WTC11 (cell line): ENCODE measurements at regions not wholly inside any gene's neighbourhood (a gene's known extent, or its start where the extent isn't known, plus 50 kb on each side); places are given as distances from the start of the nearest gene placed in this dataset.

Experiments used
- ATAC-seq: fragments of 200-7000 bp; cut with Tn5 transposase; 2 replicates; pipeline ENCODE4 v1.10.0; 2021; ENCODE audit warnings: mild to moderate bottlenecking, moderate library complexity
- CTCF ChIA-PET: fragments of 300-600 bp; sonication (Branson Sonifier 250); formaldehyde crosslinking; loops from one replicate; lab custom pipeline; 2021; ENCODE audit warnings: antibody characterized with exemption; lab: Charles Lee
- POLR2A ChIA-PET: fragments of 350-600 bp; sonication (Branson Sonifier 250); formaldehyde crosslinking; loops from one replicate; lab custom pipeline; 2021; ENCODE audit warnings: antibody characterized with exemption; lab: Charles Lee
- DNase-seq: peaks from one replicate; pipeline ENCODE4 v3.0.0; 2021; ENCODE audit warnings: low spot score
- H3K27ac Mint-ChIP-seq: 2 replicates; pipeline ENCODE4 v1.8.0; 2021; ENCODE audit warnings: mixed read lengths
- H3K27me3 Mint-ChIP-seq: 2 replicates; pipeline ENCODE4 v1.8.0; 2021; ENCODE audit warnings: low read depth, mild to moderate bottlenecking, moderate library complexity, mixed read lengths
- H3K36me3 Mint-ChIP-seq: 2 replicates; pipeline ENCODE4 v1.8.0; 2021; ENCODE audit warnings: mixed read lengths
- H3K4me1 Mint-ChIP-seq: 2 replicates; pipeline ENCODE4 v1.8.0; 2022; ENCODE audit warnings: mixed read lengths
- H3K4me3 Mint-ChIP-seq: 2 replicates; pipeline ENCODE4 v1.8.0; 2021; ENCODE audit warnings: mild to moderate bottlenecking, moderate library complexity, mixed read lengths
- H3K9me3 Mint-ChIP-seq: 2 replicates; pipeline ENCODE4 v1.8.0; 2021; ENCODE audit warnings: mixed read lengths
- FOXP4 ChIP-seq: sonication (generic); formaldehyde crosslinking; IDR thresholded peaks from 2 replicates; pipeline ENCODE4 v1.8.0; 2022; ENCODE audit warnings: mild to moderate bottlenecking, missing genetic modification reagents
- GRHL2 ChIP-seq: fragments of 250-450 bp; sonication (Bioruptor Pico); IDR thresholded peaks from 2 replicates; pipeline ENCODE4 v1.8.0; 2022; ENCODE audit warnings: mild to moderate bottlenecking, moderate library complexity; ENCODE audit not compliant: insufficient replicate concordance, severe bottlenecking
- HMGA2 ChIP-seq: fragments of 250-450 bp; sonication (Bioruptor Pico); IDR thresholded peaks from 2 replicates; pipeline ENCODE4 v1.4.0; 2021; ENCODE audit warnings: mild to moderate bottlenecking, moderate library complexity
- JUN ChIP-seq: sonication (generic); formaldehyde crosslinking; IDR thresholded peaks from 2 replicates; pipeline ENCODE4 v1.8.0; 2023; ENCODE audit warnings: mild to moderate bottlenecking, missing genetic modification reagents
- NFATC4 ChIP-seq: fragments of 250-450 bp; sonication (Bioruptor Pico); IDR thresholded peaks from 2 replicates; pipeline ENCODE4 v1.9.0; 2021; ENCODE audit warnings: mild to moderate bottlenecking
- OVOL2 ChIP-seq: fragments of 250-450 bp; sonication (Bioruptor Pico); IDR thresholded peaks from 2 replicates; pipeline ENCODE4 v1.9.0; 2021; ENCODE audit warnings: mild to moderate bottlenecking, borderline replicate concordance
- PRDM15 ChIP-seq: sonication (generic); formaldehyde crosslinking; IDR thresholded peaks from 2 replicates; pipeline ENCODE4 v1.8.0; 2022; ENCODE audit warnings: missing genetic modification reagents
- PREB ChIP-seq: sonication (generic); formaldehyde crosslinking; IDR thresholded peaks from 2 replicates; pipeline ENCODE4 v1.8.1; 2022; ENCODE audit warnings: mild to moderate bottlenecking, missing genetic modification reagents, moderate library complexity, borderline replicate concordance
- PRRX2 ChIP-seq: fragments of 250-450 bp; sonication (Bioruptor Pico); IDR thresholded peaks from 2 replicates; pipeline ENCODE4 v1.8.0; 2021; ENCODE audit warnings: mild to moderate bottlenecking
- RELA ChIP-seq: sonication (generic); formaldehyde crosslinking; IDR thresholded peaks from 2 replicates; pipeline ENCODE4 v1.8.1; 2022; ENCODE audit warnings: missing genetic modification reagents, mild to moderate bottlenecking, borderline replicate concordance
- TEAD1 ChIP-seq: sonication (generic); formaldehyde crosslinking; IDR thresholded peaks from 2 replicates; pipeline ENCODE4 v1.8.0; 2022; ENCODE audit warnings: mild to moderate bottlenecking, missing genetic modification reagents
- ZMAT4 ChIP-seq: fragments of 250-450 bp; sonication (Bioruptor Pico); IDR thresholded peaks from 2 replicates; pipeline ENCODE4 v1.9.0; 2021; ENCODE audit warnings: mild to moderate bottlenecking
- ZNF671 ChIP-seq: fragments of 250-450 bp; sonication (Bioruptor Pico); IDR thresholded peaks from 2 replicates; pipeline ENCODE4 v1.8.0; 2021; ENCODE audit warnings: mild to moderate bottlenecking
- TF ChIP-seq, protein P1 (sequence below): fragments of 200-600 bp; IDR thresholded peaks from 2 replicates; pipeline ENCODE4 v1.8.0; 2022; ENCODE audit warnings: antibody characterized with exemption
- TF ChIP-seq, protein P2 (sequence below): sonication (generic); formaldehyde crosslinking; IDR thresholded peaks from 2 replicates; pipeline ENCODE4 v1.8.0; 2022; ENCODE audit warnings: mild to moderate bottlenecking, missing genetic modification reagents
- TF ChIP-seq, protein P3 (sequence below): sonication (generic); formaldehyde crosslinking; IDR thresholded peaks from 2 replicates; pipeline ENCODE4 v1.8.1; 2023; ENCODE audit warnings: mild to moderate bottlenecking, missing genetic modification reagents, moderate library complexity
- TF ChIP-seq, protein P4 (sequence below): sonication (generic); formaldehyde crosslinking; IDR thresholded peaks from 2 replicates; pipeline ENCODE4 v1.8.1; 2022; ENCODE audit warnings: low read depth, missing genetic modification reagents, borderline replicate concordance
- TF ChIP-seq, protein P5 (sequence below): sonication (generic); formaldehyde crosslinking; IDR thresholded peaks from 2 replicates; pipeline ENCODE4 v1.8.1; 2023; ENCODE audit warnings: mild to moderate bottlenecking, moderate library complexity, missing genetic modification reagents

GRCh38 chrX:44785652-44786051 lies 58.2 kb upstream of the DUSP21 start:
- Mint-ChIP-seq H3K4me3 (no peak overlapping the region), H3K27me3 (no peaks in the 10 kb centered on the region), H3K9me3 (no peaks in the 10 kb centered on the region), H3K36me3 (no peaks in the 10 kb centered on the region), H3K4me1 (no peaks in the 10 kb centered on the region), H3K27ac (no peak overlapping the region)
- DNase-seq = no peak
- ChIA-PET POLR2A (interaction anchor here (0.5 kb wide), 1 partner anchor 318 kb away, joined by 4 read pairs; no protein-coding TSS in a partner anchor), CTCF (no interaction called here)
- ATAC-seq = no peak
- TF ChIP-seq, protein P1, sequence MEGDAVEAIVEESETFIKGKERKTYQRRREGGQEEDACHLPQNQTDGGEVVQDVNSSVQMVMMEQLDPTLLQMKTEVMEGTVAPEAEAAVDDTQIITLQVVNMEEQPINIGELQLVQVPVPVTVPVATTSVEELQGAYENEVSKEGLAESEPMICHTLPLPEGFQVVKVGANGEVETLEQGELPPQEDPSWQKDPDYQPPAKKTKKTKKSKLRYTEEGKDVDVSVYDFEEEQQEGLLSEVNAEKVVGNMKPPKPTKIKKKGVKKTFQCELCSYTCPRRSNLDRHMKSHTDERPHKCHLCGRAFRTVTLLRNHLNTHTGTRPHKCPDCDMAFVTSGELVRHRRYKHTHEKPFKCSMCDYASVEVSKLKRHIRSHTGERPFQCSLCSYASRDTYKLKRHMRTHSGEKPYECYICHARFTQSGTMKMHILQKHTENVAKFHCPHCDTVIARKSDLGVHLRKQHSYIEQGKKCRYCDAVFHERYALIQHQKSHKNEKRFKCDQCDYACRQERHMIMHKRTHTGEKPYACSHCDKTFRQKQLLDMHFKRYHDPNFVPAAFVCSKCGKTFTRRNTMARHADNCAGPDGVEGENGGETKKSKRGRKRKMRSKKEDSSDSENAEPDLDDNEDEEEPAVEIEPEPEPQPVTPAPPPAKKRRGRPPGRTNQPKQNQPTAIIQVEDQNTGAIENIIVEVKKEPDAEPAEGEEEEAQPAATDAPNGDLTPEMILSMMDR = no peak
- no peak for TF ChIP-seq PRRX2 (CRISPR knock-in tag)
- no peak for TF ChIP-seq HMGA2 (CRISPR knock-in tag)
- no peak for TF ChIP-seq FOXP4 (CRISPR knock-in tag)
- TF ChIP-seq, protein P2, sequence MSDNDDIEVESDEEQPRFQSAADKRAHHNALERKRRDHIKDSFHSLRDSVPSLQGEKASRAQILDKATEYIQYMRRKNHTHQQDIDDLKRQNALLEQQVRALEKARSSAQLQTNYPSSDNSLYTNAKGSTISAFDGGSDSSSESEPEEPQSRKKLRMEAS (CRISPR knock-in tag) = no peak
- no peak for TF ChIP-seq RELA
- TF ChIP-seq OVOL2 (CRISPR knock-in tag) = no peak
- TF ChIP-seq TEAD1 (CRISPR knock-in tag) = no peak
- TF ChIP-seq ZNF671 (CRISPR knock-in tag) = no peak
- TF ChIP-seq, protein P3, sequence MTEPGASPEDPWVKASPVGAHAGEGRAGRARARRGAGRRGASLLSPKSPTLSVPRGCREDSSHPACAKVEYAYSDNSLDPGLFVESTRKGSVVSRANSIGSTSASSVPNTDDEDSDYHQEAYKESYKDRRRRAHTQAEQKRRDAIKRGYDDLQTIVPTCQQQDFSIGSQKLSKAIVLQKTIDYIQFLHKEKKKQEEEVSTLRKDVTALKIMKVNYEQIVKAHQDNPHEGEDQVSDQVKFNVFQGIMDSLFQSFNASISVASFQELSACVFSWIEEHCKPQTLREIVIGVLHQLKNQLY (CRISPR knock-in tag) = no peak
- TF ChIP-seq NFATC4 (CRISPR knock-in tag) = no peak
- no peak for TF ChIP-seq GRHL2 (CRISPR knock-in tag)
- TF ChIP-seq, protein P4, sequence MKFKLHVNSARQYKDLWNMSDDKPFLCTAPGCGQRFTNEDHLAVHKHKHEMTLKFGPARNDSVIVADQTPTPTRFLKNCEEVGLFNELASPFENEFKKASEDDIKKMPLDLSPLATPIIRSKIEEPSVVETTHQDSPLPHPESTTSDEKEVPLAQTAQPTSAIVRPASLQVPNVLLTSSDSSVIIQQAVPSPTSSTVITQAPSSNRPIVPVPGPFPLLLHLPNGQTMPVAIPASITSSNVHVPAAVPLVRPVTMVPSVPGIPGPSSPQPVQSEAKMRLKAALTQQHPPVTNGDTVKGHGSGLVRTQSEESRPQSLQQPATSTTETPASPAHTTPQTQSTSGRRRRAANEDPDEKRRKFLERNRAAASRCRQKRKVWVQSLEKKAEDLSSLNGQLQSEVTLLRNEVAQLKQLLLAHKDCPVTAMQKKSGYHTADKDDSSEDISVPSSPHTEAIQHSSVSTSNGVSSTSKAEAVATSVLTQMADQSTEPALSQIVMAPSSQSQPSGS (CRISPR knock-in tag) = no peak
- no peak for TF ChIP-seq PRDM15 (CRISPR knock-in tag)
- TF ChIP-seq ZMAT4 (CRISPR knock-in tag) = no peak
- TF ChIP-seq JUN (CRISPR knock-in tag) = no peak

DNA sequence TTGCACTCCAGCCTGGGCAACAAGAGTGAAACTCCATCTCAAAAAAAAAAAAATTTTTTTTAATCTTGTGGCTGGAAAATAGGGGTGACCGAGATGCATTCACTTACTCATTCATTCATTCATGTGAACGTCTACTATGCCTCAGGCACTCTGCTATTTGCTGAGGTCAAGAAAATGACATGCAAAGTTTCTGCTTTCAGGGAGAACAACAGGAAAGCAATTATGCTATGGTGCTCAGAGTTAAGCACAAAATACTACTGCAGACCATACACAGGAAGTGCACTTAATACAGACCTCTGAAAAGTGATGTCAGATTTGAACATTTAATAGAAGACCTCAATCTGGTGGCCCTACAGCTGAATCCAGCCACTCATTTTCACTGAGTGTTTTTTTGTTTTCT lies 59.6 kb upstream of the DUSP21 start:
- H3K4me1 Mint-ChIP-seq = no peaks in the 10 kb centered on the region
- no peaks in the 10 kb centered on the region for H3K9me3 Mint-ChIP-seq
- no peak for DNase-seq
- H3K27ac Mint-ChIP-seq = no peak overlapping the region
- H3K36me3 Mint-ChIP-seq = no peaks in the 10 kb centered on the region
- CTCF ChIA-PET = no interaction called here
- POLR2A ChIA-PET = no interaction called here
- ATAC-seq = no peak
- H3K4me3 Mint-ChIP-seq = no peak overlapping the region
- H3K27me3 Mint-ChIP-seq = no peaks in the 10 kb centered on the region
- TF ChIP-seq PREB (CRISPR knock-in tag) = no peak
- no peak for TF ChIP-seq PRDM15 (CRISPR knock-in tag)
- TF ChIP-seq, protein P5, sequence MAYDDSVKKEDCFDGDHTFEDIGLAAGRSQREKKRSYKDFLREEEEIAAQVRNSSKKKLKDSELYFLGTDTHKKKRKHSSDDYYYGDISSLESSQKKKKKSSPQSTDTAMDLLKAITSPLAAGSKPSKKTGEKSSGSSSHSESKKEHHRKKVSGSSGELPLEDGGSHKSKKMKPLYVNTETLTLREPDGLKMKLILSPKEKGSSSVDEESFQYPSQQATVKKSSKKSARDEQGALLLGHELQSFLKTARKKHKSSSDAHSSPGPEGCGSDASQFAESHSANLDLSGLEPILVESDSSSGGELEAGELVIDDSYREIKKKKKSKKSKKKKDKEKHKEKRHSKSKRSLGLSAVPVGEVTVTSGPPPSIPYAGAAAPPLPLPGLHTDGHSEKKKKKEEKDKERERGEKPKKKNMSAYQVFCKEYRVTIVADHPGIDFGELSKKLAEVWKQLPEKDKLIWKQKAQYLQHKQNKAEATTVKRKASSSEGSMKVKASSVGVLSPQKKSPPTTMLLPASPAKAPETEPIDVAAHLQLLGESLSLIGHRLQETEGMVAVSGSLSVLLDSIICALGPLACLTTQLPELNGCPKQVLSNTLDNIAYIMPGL = no peak
